SK-N-SH treated with all-trans-retinoic acid at 6 μM for 48 hours (cell line): ENCODE measurements at regions not wholly inside any gene's neighbourhood (a gene's known extent, or its start where the extent isn't known, plus 50 kb on each side); places are given as distances from the start of the nearest gene placed in this dataset.

Experiments
- ATAC-seq: fragments of 200-7000 bp; cut with Tn5 transposase; 3 replicates; pipeline ENCODE4 v1.9.1; 2020; ENCODE audit warnings: mild to moderate bottlenecking, moderate library complexity
- ARNTL ChIP-seq: fragments of 450-650 bp; formaldehyde crosslinking; IDR thresholded peaks from 2 replicates; pipeline ENCODE4 v1.5.0; 2020; ENCODE audit warnings: low read depth, mild to moderate bottlenecking, moderate library complexity, borderline replicate concordance
- CSDC2 ChIP-seq: fragments of 250-450 bp; sonication (Bioruptor Pico); IDR thresholded peaks from 2 replicates; pipeline ENCODE4 v1.5.0; 2020; ENCODE audit warnings: mild to moderate bottlenecking, moderate library complexity
- CSRNP3 ChIP-seq: fragments of 250-450 bp; sonication (Bioruptor Pico); IDR thresholded peaks from 2 replicates; pipeline ENCODE4 v1.5.1; 2021; ENCODE audit warnings: mild to moderate bottlenecking, moderate library complexity
- ESRRG ChIP-seq: fragments of 250-450 bp; sonication (Bioruptor Pico); IDR thresholded peaks from 2 replicates; pipeline ENCODE4 v1.6.1; 2021; ENCODE audit warnings: mild to moderate bottlenecking
- GLIS3 ChIP-seq: fragments of 250-450 bp; sonication (Bioruptor Pico); IDR thresholded peaks from 2 replicates; pipeline ENCODE4 v1.5.0; 2020; ENCODE audit warnings: mild to moderate bottlenecking, moderate library complexity
- ISL1 ChIP-seq: fragments of 250-450 bp; sonication (Bioruptor Pico); IDR thresholded peaks from 2 replicates; pipeline ENCODE4 v2.1.2; 2022; ENCODE audit warnings: mild to moderate bottlenecking, moderate library complexity
- OSR1 ChIP-seq: fragments of 250-450 bp; sonication (Bioruptor Pico); IDR thresholded peaks from 2 replicates; pipeline ENCODE4 v1.8.0; 2022; ENCODE audit warnings: moderate library complexity, mild to moderate bottlenecking, inconsistent platforms
- POU6F1 ChIP-seq: fragments of 250-450 bp; sonication (Bioruptor Pico); IDR thresholded peaks from 2 replicates; pipeline ENCODE4 v1.8.0; 2021; ENCODE audit warnings: low read depth, mild to moderate bottlenecking, moderate library complexity, borderline replicate concordance
- PPARA ChIP-seq: fragments of 250-450 bp; sonication (Bioruptor Pico); IDR thresholded peaks from 2 replicates; pipeline ENCODE4 v1.5.0; 2020; ENCODE audit warnings: mild to moderate bottlenecking, borderline replicate concordance
- RARB ChIP-seq: fragments of 250-450 bp; sonication (Bioruptor Pico); IDR thresholded peaks from 2 replicates; pipeline ENCODE4 v1.8.0; 2021; ENCODE audit warnings: mild to moderate bottlenecking, moderate library complexity
- TSHZ2 ChIP-seq: fragments of 250-450 bp; sonication (Bioruptor Pico); IDR thresholded peaks from 2 replicates; pipeline ENCODE4 v1.5.0; 2020; ENCODE audit warnings: mild to moderate bottlenecking, moderate library complexity
- ZFP3 ChIP-seq: fragments of 250-450 bp; sonication (Bioruptor Pico); IDR thresholded peaks from 2 replicates; pipeline ENCODE4 v1.5.0; 2020; ENCODE audit warnings: mild to moderate bottlenecking, moderate library complexity
- ZFP30 ChIP-seq: fragments of 450-650 bp; formaldehyde crosslinking; IDR thresholded peaks from 2 replicates; pipeline ENCODE4 v1.5.0; 2022; ENCODE audit warnings: mild to moderate bottlenecking, moderate library complexity
- ZNF565 ChIP-seq: fragments of 450-650 bp; formaldehyde crosslinking; conservative IDR thresholded peaks from 2 replicates; pipeline ENCODE4 v1.5.0; 2020; ENCODE audit warnings: low read depth, mild to moderate bottlenecking, moderate library complexity
- ZNF8 ChIP-seq: fragments of 450-650 bp; formaldehyde crosslinking; IDR thresholded peaks from 2 replicates; pipeline ENCODE4 v1.5.0; 2020; ENCODE audit warnings: mild to moderate bottlenecking, moderate library complexity
- TF ChIP-seq, protein P1 (sequence below): fragments of 250-450 bp; sonication (Bioruptor Pico); IDR thresholded peaks from 2 replicates; pipeline ENCODE4 v1.5.1; 2020; ENCODE audit warnings: low read depth, mild to moderate bottlenecking, moderate library complexity

- ATAC-seq = peak; percentile 84
- TF ChIP-seq OSR1 (no peak), ZNF8 (CRISPR knock-in tag) (no peak), POU6F1 (no peak), CSDC2 (CRISPR knock-in tag) (no peak), GLIS3 (CRISPR knock-in tag) (no peak), CSRNP3 (CRISPR knock-in tag) (no peak), ARNTL (no peak), TSHZ2 (CRISPR knock-in tag) (no peak), ZNF565 (CRISPR knock-in tag) (no peak)
Observed at GRCh38 chr1:115506924-115507589, 134.7 kb upstream of the VANGL1 start.

DNA sequence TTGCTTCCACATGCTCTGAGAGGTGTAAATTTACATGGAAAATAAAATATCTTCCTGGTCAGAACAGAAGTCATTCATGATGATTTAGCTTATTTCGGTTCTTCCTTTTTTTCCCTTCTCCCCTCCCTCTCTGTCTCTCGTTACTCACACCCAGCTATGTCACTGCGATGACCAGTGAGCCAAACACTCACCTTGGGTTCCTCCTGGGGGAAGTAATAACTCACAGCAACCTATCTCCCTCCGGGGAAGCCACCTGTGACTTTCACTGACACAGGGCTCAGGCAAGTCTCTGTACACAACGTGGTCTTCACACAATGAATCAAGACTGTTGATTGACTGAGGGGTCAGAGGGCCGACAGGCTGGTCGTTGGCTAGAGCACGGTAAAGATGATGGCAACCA, 135.3 kb upstream of the VANGL1 start:
- no peak for ATAC-seq

More for the DNA sequence above, 135.3 kb upstream of the VANGL1 start:
- TF ChIP-seq ZFP3 (CRISPR knock-in tag) = no peak
- no peak for TF ChIP-seq TSHZ2 (CRISPR knock-in tag)
- TF ChIP-seq ISL1 (CRISPR knock-in tag) = no peak
- TF ChIP-seq PPARA (CRISPR knock-in tag) = no peak
- TF ChIP-seq ZFP30 (CRISPR knock-in tag) = no peak
- no peak for TF ChIP-seq ZNF8 (CRISPR knock-in tag)
- TF ChIP-seq, protein P1, sequence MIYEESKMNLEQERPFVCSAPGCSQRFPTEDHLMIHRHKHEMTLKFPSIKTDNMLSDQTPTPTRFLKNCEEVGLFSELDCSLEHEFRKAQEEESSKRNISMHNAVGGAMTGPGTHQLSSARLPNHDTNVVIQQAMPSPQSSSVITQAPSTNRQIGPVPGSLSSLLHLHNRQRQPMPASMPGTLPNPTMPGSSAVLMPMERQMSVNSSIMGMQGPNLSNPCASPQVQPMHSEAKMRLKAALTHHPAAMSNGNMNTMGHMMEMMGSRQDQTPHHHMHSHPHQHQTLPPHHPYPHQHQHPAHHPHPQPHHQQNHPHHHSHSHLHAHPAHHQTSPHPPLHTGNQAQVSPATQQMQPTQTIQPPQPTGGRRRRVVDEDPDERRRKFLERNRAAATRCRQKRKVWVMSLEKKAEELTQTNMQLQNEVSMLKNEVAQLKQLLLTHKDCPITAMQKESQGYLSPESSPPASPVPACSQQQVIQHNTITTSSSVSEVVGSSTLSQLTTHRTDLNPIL (CRISPR knock-in tag) = no peak
- no peak for TF ChIP-seq ESRRG (CRISPR knock-in tag)
- TF ChIP-seq CSRNP3 (CRISPR knock-in tag) = no peak
- no peak for TF ChIP-seq RARB (CRISPR knock-in tag)
- TF ChIP-seq OSR1 = no peak
